Pancreas (tissue), 10 donors: ENCODE measurements at regions not wholly inside any gene's neighbourhood (a gene's known extent, or its start where the extent isn't known, plus 50 kb on each side); places are given as distances from the start of the nearest gene placed in this dataset.

Experiments used
- ATAC-seq, 4 donors: fragments of 200-7000 bp; cut with Tn5 transposase; one replicate each; pipeline versions ENCODE4 v1.8.0 to v1.9.1; 2020; ENCODE audit warnings: mild to moderate bottlenecking in 4 of 4, moderate library complexity in 4 of 4
- DNase-seq, 6 donors: peaks; one replicate each; pipeline ENCODE4 v3.0.0-alpha.2; 2020
- FAIRE-seq: peaks from 2 replicates; lab custom pipeline; 2012; peaks lifted over from hg19 to GRCh38; lab: Jason Lieb, UNC
- H3K27ac ChIP-seq, 4 donors: fragments of 200-600 bp; sonication (generic); 1 replicate in 3 of 4; 2 replicates in 1 of 4; pipeline versions ENCODE4 v1.5.0 to v1.8.0; 2020
- H3K27me3 ChIP-seq, 4 donors: fragments of 200-600 bp; one replicate each; pipeline ENCODE4 v1.8.0; 2021
- H3K36me3 ChIP-seq, 3 donors: fragments of 200-600 bp; sonication (generic) in 1 of 3; one replicate each; pipeline versions ENCODE4 v1.5.0 to v1.8.0; 2020 to 2021
- H3K4me1 ChIP-seq, 3 donors: fragments of 200-600 bp; one replicate each; pipeline ENCODE4 v1.8.0; 2021
- H3K4me3 ChIP-seq, 4 donors: fragments of 200-600 bp; sonication (generic) in 2 of 4; one replicate each; pipeline versions ENCODE4 v1.5.0 to v1.8.0; 2020 to 2021
- H3K9me3 ChIP-seq, 4 donors: fragments of 200-600 bp; one replicate each; pipeline ENCODE4 v1.8.0; 2021
- CTCF ChIP-seq, 4 donors: fragments of 200-600 bp; sonication (generic) in 3 of 4; IDR thresholded peaks; one replicate each; pipeline versions ENCODE4 v1.5.0 to v1.8.0; 2021; ENCODE audit warnings: antibody characterized with exemption in 4 of 4
- WGBS, 2 donors: extraction: QIAGEN DNeasy Blood & Tissue Kit; methylation state at CpG; one replicate each; pipeline ENCODE4 v1.1.7; 2013; 5-methylcytosine and 5-hydroxymethylcytosine counted together
- intact Hi-C, 3 donors: fragments of 100-400 bp; cut with DNase I; formaldehyde crosslinking; loops; one replicate each; pipeline versions ENCODE4 v1.11.1 to v1.14.2; 2022
- donor health status: healthy with polysubstance abuse.
- donor health status: DM: no; HTN: no; CAD: no; lungs with moderate emphysema.
- donor health status: DM: no; HTN: no; CAD: no.
- donor health status: control.
- donor health status: control.
- donor health status: Bipolar disorder and iron deficiency.
- donor health status: DM: yes; HTN: yes; CAD: no.
- donor health status: DM: no; HTN: no; CAD: no.
- donor health status: DM: no; HTN: no; CAD: no.
- donor health status: DM: yes; HTN: yes; CAD: no.

GRCh38 chr6:23518294-23518693 lies 607.7 kb upstream of the NRSN1 start:
- Histone ChIP-seq H3K27me3 (no peaks in the 10 kb centered on the region), H3K9me3 (no peaks in the 10 kb centered on the region), H3K36me3 (no peaks in the 10 kb centered on the region), H3K4me1 (no peaks in the 10 kb centered on the region), H3K27ac (no peak overlapping the region), H3K4me3 (no peak overlapping the region)
- FAIRE-seq (no peak), ATAC-seq (no peak), DNase-seq (no peak)
- TF ChIP-seq CTCF (IDR thresholded peaks at IDR 0.05): no peak
- WGBS, 2 donors: 67 to 71% methylated on average over 6 of the region's 6 CpGs
- intact Hi-C loops: no loop called here

- Histone ChIP-seq H3K4me3 (no peak overlapping the region), H3K27me3 (no peaks in the 10 kb centered on the region), H3K27ac (no peak overlapping the region), H3K9me3 (no peaks in the 10 kb centered on the region), H3K4me1 (no peaks in the 10 kb centered on the region), H3K36me3 (no peaks in the 10 kb centered on the region)
- intact Hi-C loops: no loop called here
- 71 to 82% methylated on average over 11 of the region's 11 CpGs for WGBS, 2 donors
- DNase-seq (no peak), ATAC-seq (no peak), FAIRE-seq (no peak)
- TF ChIP-seq CTCF (IDR thresholded peaks at IDR 0.05): no peak
These were observed 603.0 kb upstream of the NRSN1 start for GRCh38 chr6:23522792-23523547.

- Histone ChIP-seq H3K4me3 (no peak overlapping the region), H3K4me1 (no peaks in the 10 kb centered on the region), H3K27me3 (no peaks in the 10 kb centered on the region), H3K9me3 (no peaks in the 10 kb centered on the region), H3K27ac (no peak overlapping the region), H3K36me3 (no peaks in the 10 kb centered on the region)
- no peak for TF ChIP-seq CTCF (IDR thresholded peaks at IDR 0.05)
- ATAC-seq: no peak
- 64 to 79% methylated on average over 2 of the region's 2 CpGs for WGBS, 2 donors
- intact Hi-C loops: no loop called here
- no peak for DNase-seq
- no peak for FAIRE-seq
These were observed 602.2 kb upstream of the NRSN1 start for GRCh38 chr6:23523771-23524170.

DNA sequence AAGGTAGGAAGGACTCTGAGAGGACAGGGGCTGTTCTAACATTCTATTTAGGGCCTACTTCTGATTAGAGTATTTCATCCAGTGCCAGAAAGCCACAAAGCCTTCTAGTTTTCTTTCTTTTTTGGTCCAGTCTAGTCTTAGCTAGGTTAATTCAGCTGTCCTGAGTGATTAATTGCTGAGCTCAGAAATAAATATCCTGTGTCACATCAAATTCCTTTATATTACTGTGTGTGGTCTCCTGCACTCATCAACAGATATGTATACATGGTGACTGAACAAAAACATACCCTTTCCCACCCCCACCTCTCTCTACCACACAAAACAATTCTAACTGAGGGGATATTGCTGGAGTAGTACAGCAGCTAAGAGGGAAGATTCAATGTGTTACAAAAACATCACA lies 601.5 kb upstream of the NRSN1 start:
- intact Hi-C loops: no loop called here
- FAIRE-seq (no peak), DNase-seq (no peak), ATAC-seq (no peak)
- no peaks in the 10 kb centered on the region for H3K27me3 ChIP-seq
- TF ChIP-seq CTCF (IDR thresholded peaks at IDR 0.05): no peak
- no peaks in the 10 kb centered on the region for H3K4me1 ChIP-seq
- H3K36me3 ChIP-seq: no peaks in the 10 kb centered on the region
- no peak overlapping the region for H3K4me3 ChIP-seq
- H3K9me3 ChIP-seq: no peaks in the 10 kb centered on the region
- no peak overlapping the region for H3K27ac ChIP-seq

DNA sequence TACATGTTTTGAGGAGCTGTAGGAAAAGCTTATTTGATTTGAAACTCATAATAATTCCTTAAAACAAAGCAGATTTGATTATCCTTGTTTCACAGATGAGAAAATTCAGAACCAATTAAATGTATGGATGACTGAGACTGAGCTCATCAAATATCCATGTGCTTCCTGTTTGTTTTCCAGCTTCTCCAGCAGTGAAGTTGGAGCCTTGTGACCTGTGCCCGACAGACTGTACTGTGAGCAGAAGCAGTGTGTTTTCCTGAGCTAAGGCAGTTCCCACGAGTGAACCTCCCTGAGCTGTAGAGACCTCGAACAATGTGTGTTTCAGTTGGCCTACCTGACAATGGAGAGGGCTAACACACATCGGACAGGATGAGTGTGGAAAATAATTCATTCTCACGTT lies 599.5 kb upstream of the NRSN1 start:
- TF ChIP-seq CTCF (IDR thresholded peaks at IDR 0.05): no peak
- no peaks in the 10 kb centered on the region for H3K4me1 ChIP-seq
- WGBS, 2 donors: 56 to 67% methylated on average over 5 of the region's 5 CpGs
- H3K9me3 ChIP-seq: no peaks in the 10 kb centered on the region
- ATAC-seq (no peak), FAIRE-seq (no peak), DNase-seq (no peak)
- H3K4me3 ChIP-seq: no peak overlapping the region
- no peaks in the 10 kb centered on the region for H3K36me3 ChIP-seq
- H3K27me3 ChIP-seq: no peaks in the 10 kb centered on the region
- no peak overlapping the region for H3K27ac ChIP-seq
- intact Hi-C loops: no loop called here
